ENCODE measurements at regions not wholly inside any gene's neighbourhood (a gene's known extent, or its start where the extent isn't known, plus 50 kb on each side); places are given as distances from the start of the nearest gene placed in this dataset.
"Not testable (repeated sequence)": the region's sequence is repeated elsewhere in the genome, so short reads cannot be mapped to it uniquely, and the experiment has no call there.

DNA sequence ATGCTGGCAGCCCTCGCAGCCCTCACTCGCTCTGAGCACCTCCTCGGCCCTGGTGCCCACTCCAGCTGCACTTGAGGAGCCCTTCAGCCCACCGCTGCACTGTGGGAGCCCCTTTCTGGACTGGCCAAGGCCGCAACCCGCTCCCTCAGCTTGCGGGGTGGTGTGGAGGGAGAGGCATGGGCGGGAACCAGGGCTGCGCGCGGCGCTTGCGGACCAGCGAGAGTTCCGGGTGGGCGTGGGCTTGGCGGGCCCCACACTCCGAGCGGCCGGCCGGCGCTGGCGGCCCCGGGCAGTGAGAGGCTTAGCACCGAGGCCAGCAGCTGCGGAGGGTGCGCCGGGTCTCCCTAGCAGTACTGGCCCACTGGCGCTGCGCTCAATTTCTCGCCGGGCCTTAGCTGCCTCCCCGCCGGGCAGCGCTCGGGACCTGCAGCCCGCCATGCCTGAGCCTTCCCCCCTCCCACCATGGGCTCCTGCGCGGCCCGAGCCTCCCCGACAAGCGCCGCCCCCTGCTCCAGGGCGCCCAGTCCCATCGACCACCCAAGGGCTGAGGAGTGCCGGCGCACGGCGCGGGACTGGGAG is 283.7 kb upstream of the TMEM132C start:
- TF ChIP-seq, protein P1, sequence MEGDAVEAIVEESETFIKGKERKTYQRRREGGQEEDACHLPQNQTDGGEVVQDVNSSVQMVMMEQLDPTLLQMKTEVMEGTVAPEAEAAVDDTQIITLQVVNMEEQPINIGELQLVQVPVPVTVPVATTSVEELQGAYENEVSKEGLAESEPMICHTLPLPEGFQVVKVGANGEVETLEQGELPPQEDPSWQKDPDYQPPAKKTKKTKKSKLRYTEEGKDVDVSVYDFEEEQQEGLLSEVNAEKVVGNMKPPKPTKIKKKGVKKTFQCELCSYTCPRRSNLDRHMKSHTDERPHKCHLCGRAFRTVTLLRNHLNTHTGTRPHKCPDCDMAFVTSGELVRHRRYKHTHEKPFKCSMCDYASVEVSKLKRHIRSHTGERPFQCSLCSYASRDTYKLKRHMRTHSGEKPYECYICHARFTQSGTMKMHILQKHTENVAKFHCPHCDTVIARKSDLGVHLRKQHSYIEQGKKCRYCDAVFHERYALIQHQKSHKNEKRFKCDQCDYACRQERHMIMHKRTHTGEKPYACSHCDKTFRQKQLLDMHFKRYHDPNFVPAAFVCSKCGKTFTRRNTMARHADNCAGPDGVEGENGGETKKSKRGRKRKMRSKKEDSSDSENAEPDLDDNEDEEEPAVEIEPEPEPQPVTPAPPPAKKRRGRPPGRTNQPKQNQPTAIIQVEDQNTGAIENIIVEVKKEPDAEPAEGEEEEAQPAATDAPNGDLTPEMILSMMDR (IDR thresholded peaks at IDR 0.05), result not testable (repeated sequence)
- not testable (repeated sequence) for TF ChIP-seq ZFX (IDR thresholded peaks at IDR 0.05; ENCODE audit: borderline replicate concordance)
